GM10248 (cell line): ENCODE measurements at regions not wholly inside any gene's neighbourhood (a gene's known extent, or its start where the extent isn't known, plus 50 kb on each side); places are given as distances from the start of the nearest gene placed in this dataset.
A peak's percentile ranks its signal among the peaks of the same experiment; 100 is the strongest.

ENCODE experiments used
- CTCF ChIA-PET: fragments of 300-600 bp; sonication (Branson Sonifier 250); formaldehyde crosslinking; extraction: SDS; loops from one replicate; lab custom pipeline; 2021; ENCODE audit warnings: antibody characterized with exemption; lab: Yijun Ruan, JAX
- POLR2A ChIA-PET: fragments of 350-650 bp; sonication (Branson Sonifier 250); formaldehyde crosslinking; extraction: SDS; loops from one replicate; lab custom pipeline; 2020; ENCODE audit warnings: antibody characterized with exemption; lab: Yijun Ruan, JAX
- DNase-seq: peaks from one replicate; pipeline ENCODE4 v3.0.0; 2012; ENCODE audit errors: extremely low spot score
- CTCF ChIP-seq: IDR thresholded peaks from 2 replicates; pipeline ENCODE4 v1.5.1; 2012; ENCODE audit warnings: mild to moderate bottlenecking, low read depth; ENCODE audit errors: extremely low read depth, missing control alignments, control extremely low read depth

GRCh38 chr15:95017666-95018328, 786.4 kb downstream of the MCTP2 start:
- no peak for DNase-seq
- POLR2A ChIA-PET: no interaction called here
- no peak for TF ChIP-seq CTCF
- CTCF ChIA-PET: interaction anchor here (1.5 kb wide), 1 partner anchor 14 kb away, joined by 5 read pairs; no protein-coding TSS in a partner anchor

GRCh38 chr15:95018888-95019545, 787.7 kb downstream of the MCTP2 start:
- CTCF ChIA-PET: no interaction called here
- no peak for DNase-seq
- TF ChIP-seq CTCF: no peak
- POLR2A ChIA-PET: no interaction called here

- CTCF ChIA-PET: no interaction called here
- POLR2A ChIA-PET: no interaction called here
- no peak for TF ChIP-seq CTCF
Measured at GRCh38 chr15:95019907-95020306, 788.5 kb downstream of the MCTP2 start.

GRCh38 chr15:95021816-95022215, 790.5 kb downstream of the MCTP2 start:
- TF ChIP-seq CTCF: no peak
- DNase-seq: no peak
- CTCF ChIA-PET: no interaction called here
- POLR2A ChIA-PET: no interaction called here

More at GRCh38 chr15:95019907-95020306, 788.5 kb downstream of the MCTP2 start:
- no peak for DNase-seq

GRCh38 chr15:95024351-95024750, 793.0 kb downstream of the MCTP2 start:
- peak; percentile 12 for TF ChIP-seq CTCF
- no peak for DNase-seq
- CTCF ChIA-PET: interaction anchor here (1.0 to 3.2 kb wide), 4 partner anchors 8 to 133 kb away, joined by 3 to 8 read pairs (median 5); no protein-coding TSS in a partner anchor
- POLR2A ChIA-PET: no interaction called here

GRCh38 chr15:95025924-95026728, 794.8 kb downstream of the MCTP2 start:
- TF ChIP-seq CTCF: peak; percentile 22
- POLR2A ChIA-PET: no interaction called here
- CTCF ChIA-PET: interaction anchor here (1.5 to 3.2 kb wide), 2 partner anchors 12 to 131 kb away, joined by 3 to 8 read pairs; no protein-coding TSS in a partner anchor
- DNase-seq: no peak
